K562 (cell line): ENCODE measurements at regions not wholly inside any gene's neighbourhood (a gene's known extent, or its start where the extent isn't known, plus 50 kb on each side); places are given as distances from the start of the nearest gene placed in this dataset.

Experiments
- CBX8 ChIP-seq: fragments of 200-600 bp; sonication (generic); IDR thresholded peaks from 2 replicates; pipeline ENCODE4 v1.6.1; 2012; ENCODE audit warnings: borderline replicate concordance, mixed run types, low read depth, mild to moderate bottlenecking, moderate library complexity, mixed read lengths, low read length, control low read depth, inconsistent platforms; ENCODE audit not compliant: poor library complexity, severe bottlenecking; ENCODE audit errors: extremely low read depth
- HOXB6 ChIP-seq: fragments of 250-450 bp; sonication (Bioruptor Pico); IDR thresholded peaks from 2 replicates; pipeline ENCODE4 v1.5.1; 2022; ENCODE audit warnings: mild to moderate bottlenecking, borderline replicate concordance
- KDM4B ChIP-seq, 2 experiments: fragments of 450-650 bp in 1 of 2; sonication (generic) in 1 of 2; IDR thresholded peaks; 2 replicates each; pipeline ENCODE4 v1.6.1; 2016 to 2017; ENCODE audit warnings: borderline replicate concordance in 2 of 2, antibody characterized with exemption in 1 of 2, low read depth in 1 of 2, mild to moderate bottlenecking in 1 of 2
- MCM5 ChIP-seq: fragments of 450-650 bp; IDR thresholded peaks from 2 replicates; pipeline ENCODE4 v1.6.1; 2016; ENCODE audit warnings: low read depth
- RAD51 ChIP-seq: fragments of 450-650 bp; IDR thresholded peaks from 2 replicates; pipeline ENCODE4 v1.7.1; 2016; ENCODE audit warnings: low read depth, mild to moderate bottlenecking, borderline replicate concordance
- RFX5 ChIP-seq: IDR thresholded peaks from 2 replicates; pipeline ENCODE4 v1.6.1; 2011; ENCODE audit warnings: low read depth, mild to moderate bottlenecking, improper control_type of control experiment, low read length
- UBTF ChIP-seq, 2 experiments: IDR thresholded peaks; 2 replicates each; pipeline ENCODE4 v1.6.1; 2012; ENCODE audit warnings: improper control_type of control experiment in 2 of 2, low read depth in 2 of 2, low read length in 2 of 2, borderline replicate concordance in 1 of 2
- ZNF133 ChIP-seq: fragments of 250-450 bp; sonication (Bioruptor Pico); IDR thresholded peaks from 2 replicates; pipeline ENCODE4 v1.4.0; 2020; ENCODE audit warnings: mild to moderate bottlenecking
- ZNF354B ChIP-seq: fragments of 250-450 bp; sonication (Bioruptor Pico); IDR thresholded peaks from 2 replicates; pipeline ENCODE4 v1.4.0; 2020
- ZNF592 ChIP-seq: fragments of 450-650 bp; IDR thresholded peaks from 2 replicates; pipeline ENCODE4 v1.6.1; 2017; ENCODE audit warnings: antibody characterized with exemption, mild to moderate bottlenecking

GRCh38 chr20:47995661-47996060, 210.4 kb upstream of the SULF2 start (continued):
- TF ChIP-seq UBTF (IDR thresholded peaks at IDR 0.05; ENCODE audit: borderline replicate concordance in 1 of 2, low read depth in 2 of 2, low read length in 2 of 2) (no peak), ZNF592 (no peak), ZNF133 (CRISPR knock-in tag) (no peak), RAD51 (no peak), CBX8 (no peak), KDM4B (IDR thresholded peaks at IDR 0.05; ENCODE audit: borderline replicate concordance in 2 of 2, low read depth in 1 of 2) (no peak), HOXB6 (CRISPR knock-in tag) (no peak), MCM5 (no peak), ZNF354B (no peak), RFX5 (no peak)
